Urothelium cell line (cell line): ENCODE measurements at regions not wholly inside any gene's neighbourhood (a gene's known extent, or its start where the extent isn't known, plus 50 kb on each side); places are given as distances from the start of the nearest gene placed in this dataset.
A peak's percentile ranks its signal among the peaks of the same experiment; 100 is the strongest.

Experiments
- DNase-seq: peaks from one replicate; pipeline ENCODE4 v3.0.0; 2011; ENCODE audit warnings: low spot score, mixed read lengths
- FAIRE-seq: peaks from 2 replicates; lab custom pipeline; 2011; peaks lifted over from hg19 to GRCh38; lab: Jason Lieb, UNC

DNA sequence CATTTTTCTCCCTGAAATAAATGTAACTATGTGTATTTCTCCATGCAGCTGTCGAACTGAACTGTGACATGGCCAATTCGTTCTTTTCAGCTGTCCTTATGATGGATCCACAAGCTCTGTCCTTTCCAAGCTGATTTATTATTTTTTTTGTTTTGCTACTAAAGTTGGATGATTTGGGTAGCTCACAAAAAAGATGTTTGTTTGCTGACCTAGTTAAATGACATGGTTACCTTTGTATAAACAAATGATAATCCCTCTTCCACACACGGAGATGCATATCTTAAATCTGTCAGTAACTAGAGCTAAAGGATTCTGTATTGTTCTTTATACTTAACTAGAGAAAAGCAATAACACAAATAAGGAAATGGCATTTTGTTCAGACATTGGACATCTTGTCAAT, 884.3 kb upstream of the PCDH20 start:
- DNase-seq (no peak), FAIRE-seq (no peak)

DNA sequence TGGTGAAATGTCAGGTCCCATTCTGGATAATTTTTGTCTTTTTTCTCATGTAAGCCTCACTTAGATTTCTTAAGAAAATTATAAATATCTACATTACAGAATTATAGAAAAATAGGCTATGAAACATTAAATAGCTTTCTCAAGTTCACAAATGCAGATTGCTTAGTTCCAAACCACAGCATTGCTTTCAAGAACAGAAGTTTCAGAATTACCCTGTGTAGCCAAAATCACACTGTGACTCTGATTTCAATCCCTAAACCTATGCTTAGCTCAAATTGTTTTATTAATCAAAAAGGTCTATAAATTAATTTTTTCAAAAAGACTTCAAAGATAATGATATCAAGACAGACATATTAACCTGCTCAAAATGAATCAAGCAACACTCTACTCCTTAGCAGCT, 881.2 kb upstream of the PCDH20 start:
- FAIRE-seq, result no peak

DNA sequence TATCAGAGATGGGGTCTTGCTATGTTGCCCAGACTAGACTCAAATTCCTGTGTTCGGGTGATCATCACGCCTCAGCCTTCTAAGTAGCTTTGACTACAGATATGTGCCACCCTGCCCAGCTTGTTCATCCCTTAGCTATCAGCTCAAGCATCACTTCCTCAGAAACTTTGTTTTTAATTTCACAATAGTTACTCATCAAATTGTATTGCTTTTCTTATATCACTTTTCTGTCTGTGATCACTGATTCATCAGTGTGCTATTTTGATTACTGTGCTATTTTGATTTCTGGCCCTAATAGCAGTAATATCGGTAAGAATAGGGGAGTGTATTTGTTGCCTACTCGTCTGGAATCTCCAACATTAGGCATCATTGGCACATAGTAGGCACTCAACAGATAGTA, 878.6 kb upstream of the PCDH20 start:
- FAIRE-seq (no peak), DNase-seq (no peak)

More for the DNA sequence above, 881.2 kb upstream of the PCDH20 start:
- DNase-seq, result no peak

DNA sequence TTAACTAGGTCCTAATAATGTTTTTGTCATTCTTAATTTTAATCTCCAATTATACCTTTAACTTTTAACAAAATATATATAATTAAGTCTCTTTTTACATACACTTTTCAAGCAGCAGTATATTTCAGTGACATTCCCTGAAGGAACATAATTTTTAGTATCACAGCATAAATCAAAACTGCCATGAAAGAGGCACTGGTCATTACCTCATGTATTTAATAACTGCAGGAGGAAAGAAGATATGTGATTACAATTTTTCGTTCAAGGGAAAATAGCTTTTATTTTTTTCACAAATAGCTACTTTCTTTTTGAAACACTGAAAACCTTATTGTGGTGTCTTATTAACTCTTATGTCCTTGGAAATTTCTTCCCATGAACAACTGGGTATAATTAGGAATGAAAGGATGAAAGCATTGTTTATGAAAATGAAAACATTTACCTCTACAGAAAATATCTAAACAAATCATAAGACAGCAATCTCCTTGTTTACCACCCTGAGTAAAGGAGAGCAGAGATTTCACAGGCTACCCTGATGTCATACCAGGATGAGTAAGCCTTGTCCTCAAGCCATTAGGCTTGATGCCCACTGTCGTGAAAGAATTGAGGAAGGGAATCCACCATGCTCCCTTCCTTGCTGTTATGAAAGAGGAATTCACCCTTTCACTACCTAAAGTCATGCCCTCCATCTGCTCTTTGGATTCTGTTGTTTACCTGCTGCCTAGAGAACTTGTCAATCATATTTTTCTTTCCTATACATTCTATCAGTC, 877.2 kb upstream of the PCDH20 start:
- FAIRE-seq (no peak), DNase-seq (peak; percentile 2)

DNA sequence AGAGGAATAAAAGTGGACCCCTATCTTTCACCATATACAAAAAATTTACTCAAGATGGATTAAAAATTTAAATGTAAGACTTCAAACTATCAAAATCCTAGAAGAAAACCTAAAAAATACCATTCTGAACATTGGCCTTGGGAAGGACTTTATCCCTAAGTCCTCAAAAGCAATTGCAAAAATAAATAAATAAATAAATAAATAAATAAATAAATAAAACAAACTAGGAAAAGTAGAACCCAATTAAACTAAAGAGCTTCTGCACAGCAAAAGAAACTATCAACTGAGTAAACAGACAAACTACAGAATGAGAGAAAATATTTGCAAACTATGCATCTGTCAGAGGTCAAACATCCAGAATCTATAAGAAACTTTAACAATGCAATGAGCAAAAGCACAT, 874.9 kb upstream of the PCDH20 start:
- DNase-seq, result no peak
- no peak for FAIRE-seq

DNA sequence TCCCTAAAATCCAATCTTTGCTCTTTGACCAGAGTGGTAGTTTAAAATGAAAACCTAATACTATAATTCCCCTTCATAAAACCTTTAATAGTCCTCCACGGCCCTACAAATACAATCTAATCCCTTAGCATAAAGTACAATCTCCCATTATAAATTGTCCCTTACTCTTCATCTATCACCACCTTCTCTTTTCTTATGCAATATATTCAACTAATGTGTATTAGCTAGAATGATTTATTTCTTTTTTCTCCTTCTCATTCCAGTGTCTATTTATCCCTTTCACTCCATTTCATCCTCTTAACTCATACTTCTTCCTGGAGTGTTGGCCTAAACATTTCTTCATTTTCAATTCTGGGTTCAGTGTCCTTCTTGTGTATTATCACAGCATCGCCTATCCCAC, 872.1 kb upstream of the PCDH20 start:
- FAIRE-seq (no peak), DNase-seq (no peak)

DNA sequence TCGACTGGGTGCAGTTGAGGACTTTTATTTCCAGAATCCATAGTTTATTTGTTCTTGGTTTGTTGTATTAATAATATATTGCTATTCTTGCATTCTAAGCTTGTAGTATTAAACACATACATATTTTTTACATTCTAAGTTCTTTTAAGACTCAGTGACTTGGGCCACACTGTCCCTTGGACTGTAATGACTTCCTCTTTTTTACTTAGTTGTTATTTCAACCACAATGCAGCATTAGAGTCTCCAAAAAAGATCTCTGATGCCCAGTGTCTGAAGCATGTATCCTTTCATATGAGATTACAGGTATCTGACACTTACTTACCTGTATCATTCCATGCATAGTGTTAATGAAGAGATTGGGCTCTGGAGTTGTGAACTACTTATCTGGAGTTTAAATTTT, 864.9 kb upstream of the PCDH20 start:
- DNase-seq, result no peak
- FAIRE-seq, result no peak

DNA sequence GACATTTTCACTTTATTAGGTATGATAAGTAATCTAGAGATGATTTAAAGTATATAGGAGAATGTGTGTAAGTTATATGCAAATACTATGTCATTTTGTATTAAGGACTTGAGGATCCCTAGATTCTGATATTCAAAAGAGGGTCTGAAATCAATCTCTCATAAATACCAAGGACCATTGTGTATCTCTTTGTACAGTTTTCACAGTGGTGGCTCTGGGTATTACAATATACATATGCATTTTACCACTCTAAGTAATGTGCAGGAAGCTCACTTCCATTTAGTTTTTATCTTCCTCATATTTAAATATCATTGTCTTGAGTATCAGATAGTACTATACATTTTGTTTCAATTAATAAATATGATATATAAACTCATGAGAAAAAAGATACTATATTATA, 862.6 kb upstream of the PCDH20 start:
- FAIRE-seq (no peak), DNase-seq (no peak)

DNA sequence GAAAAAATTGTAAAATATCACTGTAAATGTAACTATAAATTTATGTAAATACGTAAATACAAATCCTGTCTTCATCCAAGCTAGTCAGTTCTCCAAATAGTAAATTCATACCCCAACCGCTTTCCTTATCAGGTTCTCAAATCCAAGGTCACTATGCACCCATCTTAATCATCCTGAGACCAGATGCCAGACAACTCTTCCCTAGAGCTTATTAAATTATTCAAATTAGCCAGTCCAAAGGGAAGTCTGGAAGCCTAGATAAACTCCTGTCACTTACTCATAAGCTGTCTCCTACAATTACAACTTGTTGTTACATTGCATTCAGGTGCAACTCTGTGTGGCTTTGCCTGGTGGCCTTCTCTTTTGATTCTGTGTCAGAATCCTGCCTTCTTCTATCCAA, 836.1 kb upstream of the PCDH20 start:
- no peak for DNase-seq
- FAIRE-seq, result no peak

DNA sequence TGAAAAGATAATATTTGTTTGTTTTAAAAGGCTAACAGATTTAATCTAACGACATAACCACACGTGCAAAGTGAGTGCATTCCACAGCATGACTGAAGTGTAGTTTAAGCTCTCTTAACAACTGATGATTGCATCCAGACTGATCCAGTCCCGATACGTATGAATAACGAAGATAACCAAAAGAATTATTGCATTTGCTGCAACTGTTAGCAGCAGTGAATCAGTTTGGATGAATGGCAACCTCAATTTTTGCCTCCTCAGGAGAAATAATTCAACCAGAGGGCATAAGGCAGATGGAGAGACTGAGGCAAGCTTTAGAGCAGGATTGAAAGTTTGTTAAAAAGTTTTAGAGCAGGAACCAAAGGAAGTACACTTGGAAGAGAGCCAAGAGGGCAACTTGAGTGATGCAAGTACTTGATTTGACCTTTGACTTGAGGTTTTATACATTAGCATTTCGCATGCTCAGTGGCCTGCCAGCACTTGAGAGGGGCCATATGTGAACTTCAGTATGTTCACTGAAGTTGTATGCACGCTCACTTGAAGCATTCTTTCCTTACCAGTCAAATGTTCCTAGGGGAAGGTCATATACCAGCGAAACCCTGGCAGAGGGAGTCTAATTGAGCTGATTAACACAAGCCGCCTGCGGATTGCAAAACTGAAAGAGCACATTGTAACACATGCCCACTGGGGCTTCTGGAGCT, 835.0 kb upstream of the PCDH20 start:
- DNase-seq, result no peak
- FAIRE-seq, result no peak

DNA sequence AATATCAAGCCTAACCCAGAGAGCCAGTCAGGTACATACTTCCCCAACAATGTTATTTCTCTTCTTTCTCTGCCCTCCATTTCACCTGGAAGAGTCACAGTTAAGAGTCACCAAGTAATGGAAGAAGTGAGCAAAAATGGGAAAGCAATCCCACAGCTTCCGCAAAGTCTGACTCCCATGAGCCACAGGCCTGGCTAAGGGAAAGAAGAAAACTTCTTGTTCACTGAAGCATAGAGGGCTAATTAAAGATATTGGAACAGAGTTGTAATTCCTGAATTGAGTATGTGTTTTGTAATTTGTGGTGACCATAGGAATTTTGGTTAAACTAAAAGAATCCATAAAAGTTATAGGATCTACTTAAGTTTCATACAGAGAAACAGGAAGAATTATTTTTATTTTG, 830.9 kb upstream of the PCDH20 start:
- FAIRE-seq (no peak), DNase-seq (no peak)

DNA sequence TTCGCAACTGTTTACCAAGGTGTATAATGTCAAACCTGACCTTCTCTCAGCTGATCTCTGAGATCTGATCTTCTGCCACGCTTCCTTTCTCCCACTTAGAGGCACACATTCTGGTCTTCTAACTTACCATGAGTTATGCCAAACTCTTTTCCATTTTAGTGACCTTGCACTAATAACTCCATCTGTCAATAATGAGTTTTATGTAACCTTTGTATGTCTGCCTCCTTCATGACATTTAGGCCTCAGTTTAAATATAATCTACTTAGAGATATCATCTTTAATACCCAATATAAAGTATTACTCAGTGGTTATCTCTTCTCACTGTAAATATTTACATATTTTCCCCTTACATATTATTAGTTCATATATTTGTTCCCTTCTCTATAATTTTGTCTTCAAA, 827.5 kb upstream of the PCDH20 start:
- FAIRE-seq (no peak), DNase-seq (no peak)

DNA sequence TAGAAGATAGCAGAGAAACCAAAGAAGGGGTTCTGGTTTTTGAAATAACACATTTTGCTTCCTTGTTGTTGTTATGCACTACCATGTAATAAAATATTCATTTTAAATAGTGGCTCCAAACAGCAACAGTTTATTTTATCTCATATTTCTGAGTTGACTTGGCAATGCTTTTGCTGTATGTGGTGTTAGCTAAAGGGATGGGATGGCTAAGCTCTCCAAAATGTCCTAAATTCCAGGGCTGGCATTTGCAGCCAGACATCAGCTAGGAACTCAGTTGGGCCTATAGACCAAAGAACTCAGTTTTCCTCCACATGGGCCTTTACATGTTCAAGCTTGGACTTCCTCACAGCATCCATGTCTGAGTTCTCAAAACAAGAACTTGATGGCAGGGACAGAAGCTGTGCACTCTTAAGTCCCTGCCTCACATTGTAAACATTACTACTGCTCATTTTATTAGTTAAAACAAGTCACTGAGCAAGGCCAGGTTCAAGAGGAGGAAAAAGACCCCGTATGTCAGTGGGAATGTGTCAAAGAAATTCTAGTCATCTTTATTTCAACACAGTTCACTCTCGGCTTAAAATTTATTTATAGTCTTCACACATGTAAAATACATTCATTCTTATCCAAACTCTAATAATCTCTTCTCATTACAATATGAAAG, 819.3 kb upstream of the PCDH20 start:
- FAIRE-seq, result no peak
- DNase-seq, result no peak

DNA sequence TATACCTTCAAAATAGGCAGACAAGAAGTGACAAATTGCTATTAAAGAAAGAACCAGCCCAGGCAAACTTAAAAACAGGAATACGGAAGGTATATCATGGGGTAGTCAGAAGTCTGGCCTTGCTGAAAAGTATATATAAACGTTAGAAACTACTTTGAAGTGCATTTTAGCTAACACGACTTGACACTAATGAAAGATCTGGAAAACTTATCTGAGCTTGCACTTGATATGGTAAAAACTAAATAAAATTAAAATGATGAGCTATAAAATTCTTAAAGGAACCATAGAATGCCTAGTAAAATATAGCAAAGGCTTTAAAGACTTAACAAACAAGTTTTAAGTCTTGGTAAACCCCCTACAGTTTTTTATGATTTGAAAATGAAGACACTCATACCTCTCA, 795.3 kb upstream of the PCDH20 start:
- FAIRE-seq, result no peak

DNA sequence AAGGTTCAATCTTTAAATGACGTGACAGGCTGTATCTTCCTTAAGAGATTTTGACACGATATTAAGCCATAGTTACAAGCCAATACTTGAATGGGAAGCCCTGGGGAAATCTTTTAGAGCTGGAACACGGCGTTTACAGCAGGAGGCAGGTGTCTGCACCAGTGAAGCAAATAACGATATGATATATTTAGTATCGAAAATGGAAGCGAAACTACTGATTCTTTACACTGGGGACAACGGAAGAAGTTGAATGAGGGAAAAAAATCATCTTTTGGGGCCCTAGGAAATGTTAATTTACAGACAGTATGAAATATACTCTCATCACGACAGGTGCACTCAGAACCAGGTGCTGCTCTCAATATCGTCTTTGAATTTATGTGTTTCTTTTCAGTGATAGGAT, 793.9 kb upstream of the PCDH20 start:
- no peak for FAIRE-seq
- DNase-seq, result no peak

More for the DNA sequence above, 795.3 kb upstream of the PCDH20 start:
- no peak for DNase-seq

DNA sequence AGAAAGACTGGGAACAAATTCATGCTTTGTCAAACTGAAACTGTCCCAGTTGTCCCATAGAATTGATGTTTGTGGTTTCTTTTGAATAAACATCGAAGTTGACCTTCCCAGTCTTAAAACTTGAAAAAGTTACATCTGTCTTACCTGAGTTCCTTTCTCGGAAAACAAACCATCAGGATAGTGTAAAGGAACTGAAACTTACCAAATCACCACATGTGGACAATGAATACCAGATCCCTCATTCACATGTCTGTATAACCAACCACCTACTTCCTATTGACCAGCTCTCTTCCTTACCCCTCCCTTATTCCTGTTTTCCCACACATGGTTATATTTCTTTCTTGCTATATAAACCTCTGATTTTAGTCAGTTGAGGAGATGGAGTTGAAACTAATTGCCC, 791.7 kb upstream of the PCDH20 start:
- DNase-seq (no peak), FAIRE-seq (no peak)

DNA sequence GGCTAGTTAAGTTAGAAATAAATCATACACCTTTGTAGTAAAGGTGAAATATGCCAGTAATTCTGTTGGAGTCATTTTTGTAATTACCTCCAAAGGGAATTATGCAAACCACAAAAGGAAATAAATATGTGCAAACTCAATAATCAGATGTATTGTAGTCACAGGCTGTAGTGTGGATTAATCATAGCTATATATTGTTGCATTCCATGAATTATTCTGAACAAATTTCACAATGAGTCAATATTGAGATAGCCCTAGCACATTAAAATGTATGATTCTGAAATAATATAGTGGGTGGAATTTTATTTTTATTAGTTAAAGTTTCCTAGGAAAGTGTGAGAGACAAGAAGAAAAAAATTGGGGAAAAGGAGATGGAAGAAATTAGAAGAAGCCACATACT, 790.5 kb upstream of the PCDH20 start:
- no peak for FAIRE-seq
- no peak for DNase-seq

DNA sequence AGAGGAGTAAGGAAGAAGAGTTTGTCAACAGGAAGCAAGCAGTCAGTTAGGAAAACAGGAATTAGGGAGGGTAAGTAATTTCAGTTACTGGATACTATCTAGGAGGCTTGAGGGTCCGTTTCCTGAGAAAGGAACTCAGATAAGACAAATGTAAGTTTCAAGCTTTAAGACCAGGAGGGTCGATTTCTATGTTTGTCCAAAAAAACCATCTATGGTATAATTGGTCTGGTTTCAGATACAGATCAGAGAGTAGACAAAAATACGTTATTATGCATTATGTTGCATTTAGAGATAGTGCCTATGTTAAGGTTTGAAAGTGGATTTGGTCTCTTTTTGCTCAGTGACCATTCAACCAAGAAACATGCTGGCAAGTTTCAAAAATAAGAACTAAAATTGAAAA, 789.6 kb upstream of the PCDH20 start:
- no peak for FAIRE-seq
- no peak for DNase-seq

DNA sequence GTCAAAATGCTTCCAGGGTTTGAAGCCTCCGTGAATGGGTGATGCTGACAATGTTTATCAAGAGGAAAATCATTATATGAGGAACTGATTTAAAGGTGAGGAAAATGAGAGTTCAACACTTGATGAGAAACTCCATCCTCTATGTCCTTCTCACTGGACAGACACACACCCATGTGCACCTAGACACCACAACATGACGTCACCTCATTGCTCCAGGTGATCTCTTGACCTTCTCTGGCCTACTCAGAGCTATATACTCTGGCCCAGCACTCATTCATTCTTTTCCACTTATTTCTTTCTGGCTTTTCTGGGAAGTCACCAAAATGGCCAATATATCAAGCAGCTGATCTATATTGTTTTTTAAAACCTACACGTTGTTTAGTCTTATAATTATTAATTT, 778.7 kb upstream of the PCDH20 start:
- DNase-seq (no peak), FAIRE-seq (no peak)

DNA sequence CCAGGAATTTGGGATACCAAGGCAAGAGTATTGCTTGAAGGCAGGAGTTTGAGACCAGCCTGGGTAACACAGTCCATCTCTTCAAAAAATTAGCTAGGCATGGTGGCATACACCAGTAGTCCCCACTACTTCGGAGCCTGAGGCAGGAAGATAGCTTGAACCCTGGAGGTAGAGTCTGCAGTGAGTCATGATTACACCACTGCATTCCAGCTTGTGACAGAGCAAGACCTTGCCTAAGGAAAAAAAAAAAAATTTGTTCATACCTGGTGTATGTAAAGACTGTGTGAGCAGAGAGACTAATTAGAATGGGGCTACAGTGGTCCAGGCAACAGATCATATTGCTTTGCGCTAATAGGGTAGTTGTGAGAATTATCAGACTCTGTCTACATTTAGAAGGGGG, 778.3 kb upstream of the PCDH20 start:
- FAIRE-seq (no peak), DNase-seq (no peak)

DNA sequence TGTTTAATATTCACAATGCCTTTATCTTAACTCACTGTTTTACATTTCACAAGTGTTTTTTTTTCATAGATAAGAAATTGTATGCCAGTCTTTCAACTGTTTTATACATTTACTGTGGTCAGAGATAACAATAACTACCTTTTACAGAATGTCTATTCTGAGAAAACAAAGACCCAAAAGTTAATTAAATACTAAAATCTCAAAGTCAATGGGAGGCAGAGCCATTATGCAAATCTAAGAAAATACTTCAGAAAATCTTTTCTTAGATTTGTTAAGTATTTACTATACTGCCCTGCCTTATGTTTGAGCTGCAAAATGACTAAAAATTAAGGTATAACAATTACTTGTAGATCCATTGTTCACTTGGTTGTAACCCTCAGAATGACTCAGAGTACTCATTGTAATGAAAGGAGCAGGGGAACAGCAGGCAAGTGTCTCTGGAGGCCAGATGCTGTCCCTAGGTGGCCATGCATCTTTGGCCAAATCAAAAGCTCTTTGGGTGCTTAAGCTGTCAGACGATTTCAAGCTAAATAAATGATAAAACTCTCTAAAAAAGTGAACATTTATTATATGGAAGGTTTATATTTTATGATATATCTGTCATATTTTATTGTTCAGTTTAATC, 770.1 kb upstream of the PCDH20 start:
- DNase-seq (no peak), FAIRE-seq (no peak)

DNA sequence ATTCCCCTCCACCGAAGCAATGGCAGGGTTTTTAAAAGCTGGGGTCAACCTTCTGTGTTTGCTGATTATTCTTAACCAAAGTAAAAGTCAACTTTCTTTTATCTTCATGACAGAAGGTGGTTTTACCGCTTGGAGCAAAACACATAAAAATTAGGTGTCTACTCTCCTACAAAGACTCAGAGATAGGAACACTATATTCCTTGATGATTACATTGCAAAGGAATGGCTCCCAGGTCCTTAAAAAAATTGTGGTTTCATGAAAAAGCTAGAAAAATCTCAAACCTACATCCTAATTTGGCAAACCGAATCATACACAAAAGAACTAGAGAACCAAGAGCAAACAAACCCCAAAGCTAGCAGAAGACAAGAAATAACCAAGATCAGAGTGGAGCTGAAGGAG, 760.4 kb upstream of the PCDH20 start:
- no peak for FAIRE-seq
- DNase-seq, result no peak
